GM19452 (cell line): ENCODE measurements at regions not wholly inside any gene's neighbourhood (a gene's known extent, or its start where the extent isn't known, plus 50 kb on each side); places are given as distances from the start of the nearest gene placed in this dataset.

ENCODE experiments used
- ATAC-seq: cut with Tn5 transposase; IDR thresholded peaks from one replicate; pipeline ENCODE4 v1.9.1; 2021; ENCODE audit not compliant: unreplicated experiment

GRCh38 chr2:145674705-145675104, 1154.8 kb upstream of the ZEB2 start:
- ATAC-seq, result no peak

DNA sequence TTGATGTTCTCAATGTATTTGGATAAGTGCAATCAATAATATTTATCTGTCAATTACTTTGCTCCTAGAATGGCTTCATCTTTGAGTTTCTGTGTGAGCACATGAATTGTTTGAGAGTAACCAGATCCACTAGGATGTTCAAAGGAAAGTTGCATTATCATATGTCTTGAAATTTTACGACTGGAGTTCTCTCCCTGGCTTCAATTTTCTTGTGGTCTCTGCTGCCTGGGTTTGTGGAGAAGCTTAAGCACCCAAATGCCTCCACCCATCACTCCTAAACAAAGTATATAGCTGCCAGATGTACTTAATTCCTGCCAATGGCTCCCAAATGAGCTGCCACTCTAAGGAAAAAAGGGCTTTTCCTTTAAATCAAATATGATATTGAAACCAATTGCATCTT, 1149.4 kb upstream of the ZEB2 start:
- ATAC-seq, result no peak

DNA sequence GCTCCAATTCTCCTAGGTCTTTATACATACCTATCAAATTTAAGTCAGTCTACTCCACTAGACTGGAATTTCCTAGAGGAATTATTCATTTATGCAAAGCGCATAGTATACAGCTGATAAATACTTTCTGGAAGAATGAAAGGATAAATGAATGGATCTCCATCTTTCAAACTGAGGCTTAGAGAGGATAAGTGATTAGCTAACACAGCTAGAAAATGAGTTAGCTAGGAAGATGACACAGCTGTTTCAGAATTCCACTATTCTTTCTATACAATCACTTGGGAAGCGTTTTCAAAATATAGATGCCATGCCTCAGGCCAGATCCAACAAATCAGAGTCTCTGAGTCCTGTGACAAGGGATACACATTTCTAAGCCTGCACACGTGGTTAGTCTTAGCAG, 1146.6 kb upstream of the ZEB2 start:
- no peak for ATAC-seq

DNA sequence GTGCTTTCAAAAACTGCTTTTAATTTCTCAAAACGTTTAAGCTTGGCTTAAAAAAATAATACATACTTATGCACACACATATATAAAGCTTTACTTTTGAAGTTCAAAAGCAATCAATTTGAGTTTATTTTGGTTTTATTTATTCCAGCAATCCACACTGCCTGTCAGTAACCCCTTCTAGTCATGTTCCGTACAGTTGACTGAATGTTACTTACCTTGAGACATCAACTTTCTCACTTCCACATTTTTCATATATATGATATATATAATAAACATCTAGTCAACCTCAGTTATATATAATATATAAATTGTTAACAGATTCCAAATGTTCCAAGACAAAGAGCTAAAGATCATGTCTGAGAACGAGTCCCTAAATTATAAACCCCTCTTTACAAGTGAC, 1137.3 kb upstream of the ZEB2 start:
- ATAC-seq, result no peak

GRCh38 chr2:145655165-145655765, 1135.3 kb upstream of the ZEB2 start:
- no peak for ATAC-seq

GRCh38 chr2:145654746-145655145, 1134.8 kb upstream of the ZEB2 start:
- ATAC-seq, result no peak

DNA sequence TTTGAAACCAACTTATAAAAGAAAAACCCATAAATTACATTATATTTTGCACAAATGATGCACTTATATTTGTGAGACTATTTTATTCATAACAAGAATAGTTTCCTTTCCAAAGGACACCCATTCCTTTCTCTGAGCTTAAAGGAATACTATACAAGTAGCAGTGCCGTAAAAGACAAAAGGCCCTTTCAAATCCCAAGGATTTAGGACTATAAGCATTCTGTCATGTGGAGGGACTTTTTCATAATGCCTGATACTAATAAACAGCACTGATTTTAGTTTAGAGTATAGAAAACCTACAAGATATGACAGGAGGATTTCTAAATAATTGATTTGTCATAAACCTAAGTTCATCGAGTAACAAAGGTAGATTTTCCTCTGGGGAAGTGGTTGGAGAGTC, 1134.2 kb upstream of the ZEB2 start:
- ATAC-seq, result no peak

GRCh38 chr2:145653553-145653952, 1133.6 kb upstream of the ZEB2 start:
- no peak for ATAC-seq

DNA sequence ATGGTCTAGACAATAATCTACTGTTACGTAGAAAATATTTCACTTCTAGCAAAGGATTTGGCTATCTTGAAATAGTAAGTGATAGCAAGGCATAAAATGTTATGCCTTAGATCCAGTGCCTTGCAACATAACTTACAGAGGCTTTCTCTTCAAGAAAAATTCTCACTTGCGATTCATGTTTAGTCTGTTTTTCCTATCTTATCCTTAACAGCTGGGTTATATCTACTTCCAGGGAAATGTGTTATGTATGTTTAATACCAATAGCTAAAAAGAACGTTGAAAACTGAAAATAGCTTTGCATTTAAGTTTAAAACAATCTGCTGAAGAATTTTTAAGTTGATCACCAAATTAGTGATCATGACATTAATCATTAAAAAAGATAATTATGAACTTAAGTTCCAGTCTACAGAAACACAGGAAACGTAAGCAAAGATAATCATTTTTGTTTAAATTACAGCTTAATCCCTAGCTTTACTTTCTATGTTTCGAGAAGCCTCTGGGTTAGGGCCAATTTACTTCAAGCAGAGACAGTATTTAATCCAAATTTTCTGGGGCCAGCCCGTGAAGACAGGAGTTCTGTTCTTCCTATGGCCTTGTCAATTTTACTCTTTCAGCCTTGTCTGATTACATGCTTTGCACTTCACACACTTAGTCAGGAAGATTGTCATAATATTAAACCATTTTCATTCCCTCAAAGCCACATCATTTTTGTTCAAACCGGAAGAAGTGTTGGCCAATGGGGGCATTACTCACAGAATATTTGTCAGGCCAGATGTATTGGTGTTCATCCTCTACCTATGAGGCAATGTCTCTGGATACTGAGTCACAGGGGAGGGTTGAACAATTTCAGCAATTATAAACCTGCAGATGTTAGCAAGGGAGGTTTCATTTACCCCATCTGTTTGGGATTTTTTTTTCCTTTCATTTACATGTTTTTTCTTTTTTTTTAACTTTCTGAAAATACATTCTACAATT, 1132.9 kb upstream of the ZEB2 start:
- no peak for ATAC-seq

- ATAC-seq, result no peak
These were observed 1132.1 kb upstream of the ZEB2 start for GRCh38 chr2:145652036-145652435.

DNA sequence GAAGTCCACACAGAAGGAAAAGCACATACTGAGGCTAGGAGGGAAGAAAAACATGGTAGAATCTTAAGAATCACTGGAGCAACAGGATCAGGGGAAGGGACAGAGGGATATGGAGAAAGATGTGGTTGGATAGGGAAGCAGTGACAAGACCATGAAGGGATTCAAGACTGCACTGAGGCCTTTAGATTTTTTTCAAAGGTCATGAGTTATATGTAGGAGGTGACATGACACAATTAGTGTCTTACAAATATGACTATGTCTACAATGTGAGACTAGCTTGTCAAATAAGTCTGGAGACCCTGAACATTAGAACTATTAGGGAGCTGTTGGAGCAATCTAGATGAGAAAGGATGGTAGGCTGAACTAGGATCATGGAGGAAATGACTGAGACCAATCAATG, 1130.3 kb upstream of the ZEB2 start:
- ATAC-seq, result no peak

DNA sequence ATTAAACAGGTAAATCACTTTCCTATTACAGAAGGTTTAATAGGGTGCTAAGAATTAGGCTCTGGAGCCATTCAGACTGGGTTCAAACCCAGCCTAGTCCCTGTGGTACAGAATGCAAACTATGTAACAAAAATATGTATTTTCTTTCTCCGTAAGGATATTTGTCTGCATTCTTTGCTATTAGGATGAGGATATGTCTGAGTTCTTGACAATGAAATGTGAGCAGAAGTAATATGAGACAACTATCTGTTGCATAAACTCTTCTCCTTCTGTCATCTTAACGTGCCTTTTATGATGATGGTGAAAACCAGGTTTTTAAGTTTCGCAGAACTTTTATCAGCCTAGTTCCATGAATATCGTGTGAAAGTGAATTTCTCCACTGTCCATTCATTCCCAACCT, 1129.1 kb upstream of the ZEB2 start:
- ATAC-seq, result no peak

- ATAC-seq, result peak; percentile 100
These were observed 1124.9 kb upstream of the ZEB2 start for GRCh38 chr2:145644820-145645302.

- ATAC-seq, result peak; percentile 53
These were observed 1118.8 kb upstream of the ZEB2 start for GRCh38 chr2:145638675-145639074.

DNA sequence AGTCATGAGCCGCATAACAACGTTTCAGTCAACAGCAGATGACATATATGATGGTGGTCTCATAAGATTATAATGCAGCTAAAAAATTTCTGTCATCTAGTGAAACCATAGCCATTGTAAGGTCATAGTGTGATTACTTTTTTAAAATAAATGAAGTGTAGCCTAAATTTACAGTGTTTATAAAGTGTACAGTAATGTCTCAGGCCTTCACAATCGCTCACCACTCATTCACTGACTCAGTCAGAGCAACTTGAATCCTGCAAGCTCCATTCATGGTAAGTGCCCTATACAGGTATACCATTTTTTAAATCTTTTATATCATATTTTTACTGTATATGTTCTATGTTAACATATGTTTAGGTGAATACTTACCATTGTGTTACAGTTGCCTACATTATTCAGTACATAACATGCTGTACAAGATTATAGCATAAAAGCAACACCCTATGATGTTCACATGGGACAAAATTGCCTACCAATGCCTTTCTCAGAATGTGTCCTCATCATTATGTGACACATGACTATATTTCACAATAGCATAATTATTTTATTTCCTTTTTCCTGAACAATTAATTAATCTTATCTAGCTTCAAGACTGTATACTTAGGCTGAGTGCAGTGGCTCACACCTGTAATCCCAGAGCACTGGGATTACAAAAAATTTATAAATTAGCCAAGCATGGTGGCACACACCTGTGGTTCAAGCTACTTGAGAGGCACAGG, 1115.9 kb upstream of the ZEB2 start:
- no peak for ATAC-seq

GRCh38 chr2:145631561-145631960, 1111.6 kb upstream of the ZEB2 start:
- no peak for ATAC-seq

- ATAC-seq, result no peak
These were observed 1106.4 kb upstream of the ZEB2 start for GRCh38 chr2:145626301-145626700.

DNA sequence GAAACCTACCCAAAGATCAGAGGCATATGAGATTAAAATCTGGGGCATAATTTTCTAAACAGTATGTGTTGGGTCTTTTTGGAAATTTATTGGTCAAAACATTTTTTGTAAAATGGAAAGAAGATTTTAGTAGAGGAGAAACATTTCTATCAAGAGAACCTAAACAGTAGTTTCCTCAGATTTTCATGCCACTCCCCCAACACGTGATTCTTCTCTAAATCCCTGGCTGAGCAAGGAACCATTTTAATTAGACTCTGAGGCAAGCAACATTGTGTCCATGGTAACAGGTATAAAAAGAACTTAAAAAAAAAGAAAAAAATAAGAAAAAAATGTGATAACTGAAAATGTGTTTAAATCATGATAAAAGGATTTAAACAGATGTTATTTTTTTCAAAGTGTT, 1105.2 kb upstream of the ZEB2 start:
- ATAC-seq, result no peak

DNA sequence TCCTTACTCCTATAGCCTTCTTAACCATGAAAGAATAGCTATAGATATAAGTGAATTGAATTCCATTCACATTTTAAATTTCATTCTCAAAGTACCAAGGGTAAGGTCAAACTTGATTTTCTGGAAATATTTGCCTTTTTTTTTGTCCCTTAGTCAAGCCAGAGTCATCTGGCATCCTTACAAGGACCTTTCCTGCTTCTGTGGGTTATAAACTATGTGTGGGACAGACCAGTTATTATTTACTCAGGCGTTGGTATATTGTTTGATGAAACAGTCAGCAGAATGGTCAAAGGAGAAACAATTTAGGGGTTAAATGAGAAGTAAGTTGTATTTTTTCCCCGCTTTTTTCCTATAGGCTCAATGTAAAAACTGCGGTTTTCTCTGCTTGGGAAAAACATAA, 1103.2 kb upstream of the ZEB2 start:
- ATAC-seq, result no peak

DNA sequence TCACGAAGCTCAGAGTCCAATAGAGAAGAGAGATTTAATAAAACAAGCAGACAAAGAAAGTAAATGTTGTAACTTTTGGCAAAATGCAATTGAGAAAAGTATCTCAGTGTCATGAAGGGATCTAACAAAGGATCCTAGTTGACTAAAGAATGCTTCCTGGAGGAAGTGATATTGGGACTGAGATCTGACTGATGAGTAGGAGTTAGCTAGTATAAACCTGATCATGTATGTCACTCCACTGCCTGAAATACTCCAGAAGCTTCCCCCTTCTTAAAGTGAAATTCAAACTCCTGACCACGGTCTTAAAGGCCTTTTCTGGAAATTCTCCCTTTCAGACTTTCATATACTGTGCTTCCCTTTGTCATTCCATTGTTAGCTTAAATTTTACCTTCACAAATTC, 1102.4 kb upstream of the ZEB2 start:
- ATAC-seq, result no peak

- ATAC-seq, result no peak
These were observed 1098.0 kb upstream of the ZEB2 start for GRCh38 chr2:145617906-145618305.

- ATAC-seq, result no peak
These were observed 1097.5 kb upstream of the ZEB2 start for GRCh38 chr2:145617420-145617819.
